Activated T-helper 17 cell treated with anti-CD3 and anti-CD28 coated beads, Interleukin-2, amount 50 U/mL, for 72 hours (primary cell): ENCODE measurements at regions not wholly inside any gene's neighbourhood (a gene's known extent, or its start where the extent isn't known, plus 50 kb on each side); places are given as distances from the start of the nearest gene placed in this dataset.

Source experiments
- ATAC-seq: fragments of 150-1000 bp; cut with Tn5 transposase; replicated peaks from 2 replicates; pipeline ENCODE4 v1.10.0; 2021; ENCODE audit warnings: mild to moderate bottlenecking, moderate library complexity
- H3K27ac Mint-ChIP-seq: one replicate; pipeline ENCODE4 v1.8.0; 2022; ENCODE audit warnings: mixed read lengths
- H3K27me3 Mint-ChIP-seq: one replicate; pipeline ENCODE4 v1.8.0; 2022; ENCODE audit warnings: mixed read lengths
- H3K36me3 Mint-ChIP-seq: one replicate; pipeline ENCODE4 v1.8.0; 2022; ENCODE audit warnings: low read depth, mild to moderate bottlenecking, mixed read lengths
- H3K4me1 Mint-ChIP-seq: one replicate; pipeline ENCODE4 v1.8.0; 2022; ENCODE audit warnings: mixed read lengths
- H3K4me3 Mint-ChIP-seq: one replicate; pipeline ENCODE4 v1.8.0; 2022; ENCODE audit warnings: mild to moderate bottlenecking, mixed read lengths
- H3K9me3 Mint-ChIP-seq: one replicate; pipeline ENCODE4 v1.8.0; 2022; ENCODE audit warnings: mixed read lengths

GRCh38 chr6:167733740-167734661 lies 92.7 kb upstream of the AFDN start:
- Mint-ChIP-seq H3K9me3 (no peaks in the 10 kb centered on the region), H3K36me3 (no peaks in the 10 kb centered on the region), H3K4me1 (no peaks in the 10 kb centered on the region), H3K27ac (no peak overlapping the region), H3K4me3 (no peak overlapping the region), H3K27me3 (peaks cover 12% of the 10 kb centered on the region)
- ATAC-seq = no peak

DNA sequence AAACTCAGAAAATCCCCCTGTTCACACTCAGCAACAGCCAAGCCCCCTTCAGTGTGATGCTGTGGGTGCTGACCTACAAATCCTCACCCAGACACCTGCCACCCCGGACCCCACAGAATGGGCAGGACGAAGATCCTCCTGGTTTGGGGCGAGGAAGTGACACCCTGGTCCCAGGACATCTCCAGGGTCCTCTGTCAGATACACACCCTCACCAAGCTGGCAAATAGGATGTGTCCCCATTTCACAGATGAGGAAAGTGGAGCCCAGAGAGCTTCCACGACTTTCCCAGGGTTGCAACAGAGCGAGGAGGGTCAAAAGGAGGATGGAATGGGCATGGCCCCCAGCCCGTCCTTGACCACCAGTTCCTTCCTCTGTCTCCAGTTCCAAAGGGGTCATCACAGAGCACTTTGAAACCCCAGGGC lies 92.0 kb upstream of the AFDN start:
- H3K9me3 Mint-ChIP-seq = no peaks in the 10 kb centered on the region
- no peak overlapping the region for H3K27ac Mint-ChIP-seq

GRCh38 chr6:167735084-167735950 lies 91.4 kb upstream of the AFDN start:
- ATAC-seq = no peak
- H3K27me3 Mint-ChIP-seq = peaks cover 11% of the 10 kb centered on the region
- H3K9me3 Mint-ChIP-seq = no peaks in the 10 kb centered on the region
- no peak overlapping the region for H3K4me3 Mint-ChIP-seq
- no peak overlapping the region for H3K27ac Mint-ChIP-seq
- no peaks in the 10 kb centered on the region for H3K4me1 Mint-ChIP-seq
- H3K36me3 Mint-ChIP-seq = no peaks in the 10 kb centered on the region

More for the DNA sequence above, 92.0 kb upstream of the AFDN start:
- Mint-ChIP-seq H3K27me3 (peaks cover 12% of the 10 kb centered on the region), H3K4me3 (no peak overlapping the region), H3K4me1 (no peaks in the 10 kb centered on the region), H3K36me3 (no peaks in the 10 kb centered on the region)
- no peak for ATAC-seq

DNA sequence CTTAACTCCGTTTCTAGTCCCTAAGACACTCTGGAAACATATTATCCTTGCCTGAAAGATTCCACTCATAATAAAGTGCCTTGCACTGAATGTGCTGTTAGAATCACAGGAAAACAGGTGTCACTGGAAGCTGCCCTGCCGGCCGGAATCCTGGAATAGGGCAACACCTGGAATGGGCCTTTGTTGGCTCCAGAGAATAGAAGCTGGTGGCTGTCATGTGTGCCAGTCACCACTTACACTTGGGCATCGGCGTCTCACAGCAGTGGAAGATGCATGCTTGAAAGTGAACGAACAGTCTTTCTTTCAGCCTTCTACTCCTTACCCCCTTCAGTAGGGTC lies 90.8 kb upstream of the AFDN start:
- H3K4me1 Mint-ChIP-seq = no peaks in the 10 kb centered on the region
- H3K27ac Mint-ChIP-seq = no peak overlapping the region
- no peak for ATAC-seq
- no peaks in the 10 kb centered on the region for H3K36me3 Mint-ChIP-seq
- H3K9me3 Mint-ChIP-seq = no peaks in the 10 kb centered on the region
- no peak overlapping the region for H3K4me3 Mint-ChIP-seq
- H3K27me3 Mint-ChIP-seq = peaks cover 9% of the 10 kb centered on the region

DNA sequence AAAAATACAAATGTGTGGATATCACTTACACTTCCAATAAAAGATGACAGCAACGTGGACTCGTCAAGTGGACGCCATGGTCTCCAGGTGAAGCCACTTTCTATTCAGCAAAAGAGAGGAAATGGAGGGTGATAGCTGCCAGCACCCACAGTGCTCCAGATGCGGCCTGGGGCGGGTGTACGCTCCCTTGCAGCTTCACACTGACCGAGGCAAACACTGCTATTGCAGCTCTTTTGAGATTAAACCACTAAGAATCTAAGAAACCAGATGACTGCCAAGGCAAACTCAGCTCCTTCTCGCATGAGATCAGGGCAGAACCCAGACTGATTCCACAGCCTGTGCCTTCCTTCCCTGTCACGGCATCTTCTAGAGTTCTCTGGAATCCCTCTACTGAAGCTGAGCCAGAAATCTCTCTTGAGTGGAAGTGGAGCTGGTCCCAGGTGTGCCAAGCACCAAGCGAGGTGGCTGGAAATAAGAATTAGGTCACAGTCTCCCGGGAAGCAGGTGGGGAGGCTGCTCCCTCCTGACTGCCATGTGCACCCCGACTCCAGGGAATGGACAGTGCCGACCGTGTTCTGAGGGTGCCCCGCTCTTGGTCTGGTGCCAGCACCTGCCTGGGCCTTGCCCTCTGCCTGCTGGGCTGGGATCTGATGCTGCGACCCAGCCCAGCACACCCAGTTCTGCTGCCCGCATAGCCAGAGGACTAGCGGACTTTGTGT lies 90.1 kb upstream of the AFDN start:
- Mint-ChIP-seq H3K27ac (no peak overlapping the region), H3K4me3 (no peak overlapping the region), H3K36me3 (no peaks in the 10 kb centered on the region), H3K9me3 (no peaks in the 10 kb centered on the region), H3K27me3 (peaks cover 9% of the 10 kb centered on the region), H3K4me1 (no peaks in the 10 kb centered on the region)
- no peak for ATAC-seq

DNA sequence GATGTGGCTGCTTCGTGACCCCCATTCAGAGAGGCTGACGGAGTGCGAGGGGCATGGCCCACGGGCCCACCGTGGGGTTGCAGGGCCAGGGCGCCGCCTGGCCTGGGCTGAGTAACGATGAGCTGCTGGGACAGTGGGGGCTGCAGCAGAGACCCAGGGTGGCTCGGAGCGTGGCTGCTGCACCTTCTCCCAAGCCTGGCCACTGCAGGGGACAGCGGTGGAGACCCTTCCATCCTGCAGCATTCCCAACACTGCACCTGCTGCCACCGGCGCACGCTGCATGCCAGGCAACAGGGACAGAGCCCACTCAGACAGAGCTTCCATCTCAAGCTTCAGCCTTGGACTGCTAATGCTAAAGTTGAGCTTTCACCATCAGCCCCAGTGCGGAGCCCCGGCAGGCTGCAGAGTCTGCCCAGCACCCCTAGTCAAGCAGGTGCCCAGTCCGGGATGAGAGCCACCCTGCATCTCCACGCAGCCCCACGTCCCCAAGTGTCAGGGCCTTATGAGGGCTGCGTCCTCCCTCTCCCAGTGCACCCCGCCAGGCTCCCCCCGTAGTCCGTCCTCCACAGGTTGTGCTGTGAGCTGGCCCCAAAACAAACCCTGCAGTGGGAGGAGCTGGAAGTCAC lies 89.4 kb upstream of the AFDN start:
- Mint-ChIP-seq H3K27me3 (peaks cover 9% of the 10 kb centered on the region), H3K36me3 (no peaks in the 10 kb centered on the region), H3K4me1 (no peaks in the 10 kb centered on the region), H3K27ac (no peak overlapping the region), H3K4me3 (no peak overlapping the region), H3K9me3 (no peaks in the 10 kb centered on the region)
- ATAC-seq = no peak

DNA sequence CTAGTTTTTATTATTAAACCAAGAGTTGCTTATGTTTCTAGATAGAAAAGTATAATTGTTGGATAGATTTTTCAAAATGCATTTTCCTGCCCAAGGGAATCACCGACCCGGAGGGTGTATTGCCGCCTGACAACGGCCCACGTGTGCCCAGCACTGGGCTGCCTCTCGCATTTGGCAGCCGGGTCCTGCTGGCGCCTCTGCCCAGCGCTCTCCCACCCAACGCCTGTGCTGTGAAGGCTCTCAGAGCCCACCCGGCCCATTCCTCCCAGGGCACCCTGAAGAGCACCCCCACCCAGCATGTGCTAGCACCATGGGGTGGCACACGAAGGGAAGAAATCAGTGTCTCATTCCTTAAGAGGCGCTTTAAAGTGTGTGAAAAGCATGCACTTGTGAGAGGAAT lies 88.3 kb upstream of the AFDN start:
- Mint-ChIP-seq H3K4me3 (no peak overlapping the region), H3K36me3 (no peaks in the 10 kb centered on the region), H3K4me1 (no peaks in the 10 kb centered on the region), H3K9me3 (no peaks in the 10 kb centered on the region), H3K27ac (no peak overlapping the region), H3K27me3 (peaks cover 9% of the 10 kb centered on the region)
- no peak for ATAC-seq

GRCh38 chr6:167739721-167740475 lies 86.8 kb upstream of the AFDN start:
- no peaks in the 10 kb centered on the region for H3K36me3 Mint-ChIP-seq
- no peak for ATAC-seq
- H3K4me3 Mint-ChIP-seq = no peak overlapping the region
- H3K9me3 Mint-ChIP-seq = no peaks in the 10 kb centered on the region
- peaks cover 9% of the 10 kb centered on the region for H3K27me3 Mint-ChIP-seq
- H3K4me1 Mint-ChIP-seq = no peaks in the 10 kb centered on the region
- no peak overlapping the region for H3K27ac Mint-ChIP-seq

DNA sequence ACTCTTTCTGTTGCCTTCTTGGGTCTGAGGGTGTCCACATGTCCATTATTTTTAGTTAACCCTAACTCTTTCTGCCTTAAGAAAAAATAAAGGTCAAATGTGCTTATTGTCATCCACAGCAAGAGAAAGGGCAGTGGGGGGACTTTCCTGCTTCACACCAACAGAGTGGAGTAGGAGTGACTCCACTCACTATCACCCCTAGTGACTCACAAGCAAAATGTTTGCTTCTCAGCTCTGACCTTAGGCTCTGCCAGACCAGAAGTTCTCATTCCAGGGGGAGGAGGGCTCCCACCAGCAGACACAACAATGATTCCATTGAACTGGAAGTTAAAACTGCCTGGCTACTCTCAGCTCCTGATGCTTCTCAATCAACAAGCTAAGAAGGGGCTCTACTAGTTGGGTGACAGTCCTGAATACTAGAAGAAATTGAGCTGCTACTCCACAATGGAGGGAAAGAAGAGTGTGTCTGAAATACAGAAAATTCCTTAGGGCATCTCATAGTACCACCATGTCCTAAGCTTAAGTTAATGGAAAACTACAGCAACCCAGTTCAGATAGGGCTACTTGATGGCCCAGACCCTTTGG lies 83.9 kb upstream of the AFDN start:
- H3K27ac Mint-ChIP-seq = no peak overlapping the region
- H3K27me3 Mint-ChIP-seq = peaks cover 8% of the 10 kb centered on the region
- no peaks in the 10 kb centered on the region for H3K36me3 Mint-ChIP-seq
- no peaks in the 10 kb centered on the region for H3K4me1 Mint-ChIP-seq
- no peak overlapping the region for H3K4me3 Mint-ChIP-seq
- peak; percentile 57 for ATAC-seq
- no peaks in the 10 kb centered on the region for H3K9me3 Mint-ChIP-seq

DNA sequence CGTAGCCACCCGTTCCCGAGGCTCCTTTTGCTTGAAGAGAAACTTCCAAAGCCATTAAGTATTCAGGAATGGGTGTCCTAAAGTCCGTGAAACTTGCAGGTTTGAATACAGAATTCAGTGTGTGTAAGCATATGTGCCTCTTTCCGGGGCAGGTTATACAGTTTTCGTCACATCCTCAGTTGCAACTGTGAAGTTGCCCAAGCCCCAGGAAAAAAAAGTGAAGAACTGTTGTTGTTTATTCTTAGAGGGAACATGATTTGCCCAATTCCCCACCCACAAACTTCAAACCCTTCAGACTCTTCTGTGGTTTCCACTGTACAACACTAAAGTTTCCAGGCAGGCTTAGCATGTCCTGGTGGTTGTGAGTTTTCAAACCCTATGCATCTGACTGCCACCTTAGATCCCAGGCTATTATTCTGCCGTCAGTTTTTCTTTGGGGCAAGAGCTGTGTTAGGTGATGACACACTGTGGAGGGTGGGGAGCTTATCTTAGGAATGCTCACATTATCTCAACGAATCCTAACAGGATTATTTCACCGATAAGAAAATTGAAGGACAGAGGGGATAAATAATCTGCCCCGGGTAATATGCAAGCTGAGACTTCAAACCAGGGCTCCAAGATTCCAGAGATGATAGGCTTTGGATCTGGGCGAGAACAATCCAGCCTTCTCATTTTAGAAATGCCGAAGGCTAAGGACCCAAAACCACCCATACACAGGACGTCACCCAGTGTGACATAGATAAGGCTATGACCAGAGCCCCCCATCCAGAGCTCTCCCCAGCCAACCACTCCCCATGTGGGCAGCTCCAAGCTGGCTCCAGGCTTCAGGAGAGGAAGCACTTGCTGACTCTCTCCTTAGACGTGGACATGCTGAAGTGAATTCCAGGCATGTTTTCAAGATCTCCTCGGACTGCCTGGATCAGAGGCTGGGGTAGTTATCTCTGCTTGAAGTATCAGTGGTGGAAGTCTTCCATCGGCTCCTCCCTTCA lies 81.7 kb upstream of the AFDN start:
- H3K9me3 Mint-ChIP-seq = no peaks in the 10 kb centered on the region
- peaks cover 6% of the 10 kb centered on the region for H3K27me3 Mint-ChIP-seq
- no peaks in the 10 kb centered on the region for H3K4me1 Mint-ChIP-seq
- no peaks in the 10 kb centered on the region for H3K36me3 Mint-ChIP-seq
- no peak overlapping the region for H3K4me3 Mint-ChIP-seq
- no peak for ATAC-seq
- H3K27ac Mint-ChIP-seq = no peak overlapping the region

- no peaks in the 10 kb centered on the region for H3K4me1 Mint-ChIP-seq
- H3K27me3 Mint-ChIP-seq = peaks cover 6% of the 10 kb centered on the region
- H3K27ac Mint-ChIP-seq = no peak overlapping the region
- no peaks in the 10 kb centered on the region for H3K36me3 Mint-ChIP-seq
- H3K9me3 Mint-ChIP-seq = no peaks in the 10 kb centered on the region
- no peak for ATAC-seq
- no peak overlapping the region for H3K4me3 Mint-ChIP-seq
These were observed 80.9 kb upstream of the AFDN start for GRCh38 chr6:167745670-167746389.

GRCh38 chr6:167746390-167746907 lies 80.3 kb upstream of the AFDN start:
- H3K4me1 Mint-ChIP-seq = no peaks in the 10 kb centered on the region
- no peak overlapping the region for H3K4me3 Mint-ChIP-seq
- H3K27ac Mint-ChIP-seq = no peak overlapping the region
- H3K9me3 Mint-ChIP-seq = no peaks in the 10 kb centered on the region
- no peak for ATAC-seq
- H3K27me3 Mint-ChIP-seq = peaks cover 6% of the 10 kb centered on the region
- no peaks in the 10 kb centered on the region for H3K36me3 Mint-ChIP-seq
